Lung microvascular endothelial cell (primary cell): ENCODE measurements at regions not wholly inside any gene's neighbourhood (a gene's known extent, or its start where the extent isn't known, plus 50 kb on each side); places are given as distances from the start of the nearest gene placed in this dataset.
"Not testable (repeated sequence)": the region's sequence is repeated elsewhere in the genome, so short reads cannot be mapped to it uniquely, and the experiment has no call there.

Experiments
- DNase-seq, 2 donors: peaks; one replicate each; pipeline versions ENCODE4 v3.0.0 to v3.0.0-alpha.2; 2010; ENCODE audit warnings: low read depth in 2 of 2

GRCh38 chr10:120048391-120048790 lies 155.9 kb downstream of the SEC23IP start:
- no peak for DNase-seq

GRCh38 chr10:120051671-120052070 lies 159.1 kb downstream of the SEC23IP start:
- DNase-seq = no peak

GRCh38 chr10:120052964-120053702 lies 160.6 kb downstream of the SEC23IP start:
- DNase-seq = no peak

- not testable (repeated sequence) for DNase-seq
Measured at GRCh38 chr10:120059790-120060189, 167.3 kb downstream of the SEC23IP start.

- no peak for DNase-seq
Measured at GRCh38 chr10:120067427-120067826, 174.9 kb downstream of the SEC23IP start.

- DNase-seq = no peak
Measured at GRCh38 chr10:120069700-120070099, 177.2 kb downstream of the SEC23IP start.

GRCh38 chr10:120075349-120075748 lies 182.8 kb downstream of the SEC23IP start:
- DNase-seq = no peak

GRCh38 chr10:120076996-120077706 lies 184.6 kb downstream of the SEC23IP start:
- DNase-seq = no peak

- no peak for DNase-seq
Measured at GRCh38 chr10:120077707-120078492, 185.4 kb downstream of the SEC23IP start.

- no peak for DNase-seq
Measured at GRCh38 chr10:120085096-120085796, 192.7 kb downstream of the SEC23IP start.

GRCh38 chr10:120086066-120086465 lies 193.5 kb downstream of the SEC23IP start:
- no peak for DNase-seq

- DNase-seq = no peak
Measured at GRCh38 chr10:120087109-120087508, 194.6 kb downstream of the SEC23IP start.

- no peak for DNase-seq
Measured at GRCh38 chr10:120095875-120096274, 203.3 kb downstream of the SEC23IP start.

- DNase-seq = no peak
Measured at GRCh38 chr10:120097766-120098165, 205.2 kb downstream of the SEC23IP start.

- no peak for DNase-seq
Measured at GRCh38 chr10:120098232-120098930, 205.9 kb downstream of the SEC23IP start.

- no peak for DNase-seq
Measured at GRCh38 chr10:120103738-120104560, 211.4 kb downstream of the SEC23IP start.

- no peak for DNase-seq
Measured at GRCh38 chr10:120105001-120105400, 212.5 kb downstream of the SEC23IP start.

- DNase-seq = no peak
Measured at GRCh38 chr10:120105492-120105891, 213.0 kb downstream of the SEC23IP start.

- no peak for DNase-seq
Measured at GRCh38 chr10:120108916-120109315, 216.4 kb downstream of the SEC23IP start.

- not testable (repeated sequence) for DNase-seq
Measured at GRCh38 chr10:120109725-120110124, 217.2 kb downstream of the SEC23IP start.
